Bronchial epithelial cell (primary cell): ENCODE measurements at regions not wholly inside any gene's neighbourhood (a gene's known extent, or its start where the extent isn't known, plus 50 kb on each side); places are given as distances from the start of the nearest gene placed in this dataset.

ENCODE experiments used
- DNase-seq: peaks from one replicate; pipeline ENCODE4 v3.0.0-alpha.2; 2010; ENCODE audit warnings: low read depth
- FAIRE-seq: peaks from 2 replicates; lab custom pipeline; 2011; peaks lifted over from hg19 to GRCh38; lab: Jason Lieb, UNC
- H3K27me3 ChIP-seq: 2 replicates; pipeline ENCODE4 v1.5.1; 2011; ENCODE audit warnings: low read length; ENCODE audit not compliant: control insufficient read depth, insufficient read depth
- H3K36me3 ChIP-seq: 2 replicates; pipeline ENCODE4 v1.5.1; 2011; ENCODE audit warnings: low read length; ENCODE audit not compliant: control insufficient read depth, insufficient read depth
- H3K4me3 ChIP-seq: 2 replicates; pipeline ENCODE4 v1.5.1; 2011; ENCODE audit warnings: mild to moderate bottlenecking, low read depth, low read length, control low read depth
- CTCF ChIP-seq: IDR thresholded peaks from 2 replicates; pipeline ENCODE4 v1.5.1; 2011; ENCODE audit warnings: mild to moderate bottlenecking, moderate library complexity, low read length, control low read depth, inconsistent platforms; ENCODE audit not compliant: insufficient read depth, severe bottlenecking

DNA sequence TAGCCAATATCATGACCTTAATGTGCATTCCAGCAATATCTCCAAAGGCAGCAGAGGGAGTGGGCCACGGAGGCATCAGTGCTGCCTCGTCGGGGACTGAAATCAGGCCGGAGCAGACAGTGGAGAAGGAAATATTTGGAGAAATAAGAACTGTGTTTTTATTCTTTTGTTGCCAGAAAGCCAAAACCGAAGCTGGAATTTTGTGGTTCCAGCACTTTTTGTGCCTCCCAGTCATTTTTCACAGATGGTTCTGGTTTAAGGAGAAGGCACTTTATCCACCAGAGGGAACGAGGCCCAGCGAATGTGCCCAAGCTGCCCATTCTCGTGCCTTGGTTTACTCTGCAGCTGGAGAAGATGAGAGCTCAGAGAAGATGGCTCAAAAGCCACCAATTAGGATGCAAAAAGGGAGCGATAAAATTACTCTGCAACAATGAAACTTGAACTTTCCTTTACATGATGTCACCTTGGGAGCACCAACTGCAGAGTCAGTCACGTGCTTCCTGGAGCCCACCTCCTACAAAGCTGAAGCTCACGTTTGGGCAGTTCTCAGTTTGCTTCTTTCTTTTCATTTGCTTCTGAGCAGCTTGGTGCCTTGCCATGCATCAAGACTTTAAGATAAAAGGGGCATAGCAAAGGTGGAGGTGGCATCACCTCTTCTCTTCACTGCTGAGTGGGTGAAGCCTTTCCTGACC lies 288.7 kb downstream of the LPIN1 start:
- no peak for DNase-seq
- TF ChIP-seq CTCF, result no peak

GRCh38 chr2:12035956-12036639 lies 289.7 kb downstream of the LPIN1 start:
- Histone ChIP-seq H3K36me3 (no peaks in the 10 kb centered on the region), H3K4me3 (no peak overlapping the region), H3K27me3 (no peaks in the 10 kb centered on the region)
- FAIRE-seq, result no peak
- TF ChIP-seq CTCF, result no peak
- DNase-seq, result no peak

More for the DNA sequence above, 288.7 kb downstream of the LPIN1 start:
- Histone ChIP-seq H3K36me3 (no peaks in the 10 kb centered on the region), H3K27me3 (no peaks in the 10 kb centered on the region), H3K4me3 (no peak overlapping the region)
- FAIRE-seq, result no peak

DNA sequence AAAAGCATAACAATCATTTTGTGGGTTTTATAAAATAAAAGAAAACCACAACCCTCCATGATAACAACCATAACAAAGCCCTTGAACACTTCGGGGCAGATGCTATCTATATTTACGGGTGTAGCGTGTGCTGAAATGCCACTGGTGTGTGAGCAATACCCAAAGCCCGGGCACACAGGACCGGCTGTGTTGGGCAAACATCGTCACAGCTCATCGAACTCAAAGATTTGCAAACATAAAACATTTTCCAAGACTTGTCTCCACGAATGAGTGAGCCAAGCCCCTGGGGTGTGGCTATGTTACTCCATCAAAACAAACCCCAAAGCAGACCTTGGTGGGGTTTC lies 290.2 kb downstream of the LPIN1 start:
- TF ChIP-seq CTCF, result no peak
- Histone ChIP-seq H3K27me3 (no peaks in the 10 kb centered on the region), H3K36me3 (no peaks in the 10 kb centered on the region), H3K4me3 (no peak overlapping the region)
- FAIRE-seq, result no peak
- no peak for DNase-seq

DNA sequence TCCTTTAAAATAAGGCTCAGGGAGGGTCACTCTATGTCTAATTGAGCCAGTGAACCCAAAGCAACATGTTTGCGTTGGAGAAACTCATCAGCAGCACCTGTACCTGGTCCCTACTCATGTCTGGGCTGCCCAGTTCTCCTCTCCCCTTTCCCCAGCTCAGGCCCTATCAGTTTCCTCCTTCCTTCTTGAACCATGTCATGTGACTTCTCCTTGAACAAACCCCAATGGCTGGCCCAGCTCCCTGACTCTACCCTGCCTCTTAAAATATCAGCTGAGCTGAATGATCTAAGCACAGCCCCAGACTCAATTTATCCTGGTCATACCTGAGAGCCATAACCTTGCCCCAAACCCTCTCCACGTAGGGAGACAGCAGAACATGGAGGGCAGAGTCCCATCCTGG lies 290.9 kb downstream of the LPIN1 start:
- H3K36me3 ChIP-seq, result no peaks in the 10 kb centered on the region
- H3K4me3 ChIP-seq, result no peak overlapping the region
- no peaks in the 10 kb centered on the region for H3K27me3 ChIP-seq
- DNase-seq (no peak), FAIRE-seq (no peak)
- TF ChIP-seq CTCF, result no peak

GRCh38 chr2:12041236-12041635 lies 294.8 kb downstream of the LPIN1 start:
- DNase-seq (no peak), FAIRE-seq (no peak)
- Histone ChIP-seq H3K27me3 (no peaks in the 10 kb centered on the region), H3K36me3 (no peaks in the 10 kb centered on the region), H3K4me3 (no peak overlapping the region)
- no peak for TF ChIP-seq CTCF
